ENCODE measurements at regions not wholly inside any gene's neighbourhood (a gene's known extent, or its start where the extent isn't known, plus 50 kb on each side); places are given as distances from the start of the nearest gene placed in this dataset.

DNA sequence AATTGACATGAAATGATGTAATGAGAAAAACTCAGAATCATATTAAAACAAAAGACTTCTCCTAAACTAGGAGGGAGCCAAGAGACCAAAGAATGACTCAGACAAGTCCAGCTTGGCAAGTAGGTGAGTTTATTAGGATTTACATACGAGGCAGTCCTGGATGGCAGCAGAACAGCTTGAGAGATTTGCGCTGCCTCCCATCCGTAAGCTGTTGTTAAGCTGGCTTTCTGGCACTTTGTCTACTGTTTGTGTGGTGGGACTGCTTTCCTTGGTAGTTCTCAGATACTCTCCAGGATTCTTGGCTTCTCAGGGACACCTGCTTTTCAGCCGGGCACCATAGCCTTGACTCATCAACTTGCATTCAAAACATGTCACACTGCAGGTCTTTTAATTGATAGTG is 57.6 kb downstream of the COX7C start:
- Mint-ChIP-seq H3K9me3 (ENCODE audit: insufficient read depth) (no peaks in the 10 kb centered on the region), H3K4me1 (no peaks in the 10 kb centered on the region)

DNA sequence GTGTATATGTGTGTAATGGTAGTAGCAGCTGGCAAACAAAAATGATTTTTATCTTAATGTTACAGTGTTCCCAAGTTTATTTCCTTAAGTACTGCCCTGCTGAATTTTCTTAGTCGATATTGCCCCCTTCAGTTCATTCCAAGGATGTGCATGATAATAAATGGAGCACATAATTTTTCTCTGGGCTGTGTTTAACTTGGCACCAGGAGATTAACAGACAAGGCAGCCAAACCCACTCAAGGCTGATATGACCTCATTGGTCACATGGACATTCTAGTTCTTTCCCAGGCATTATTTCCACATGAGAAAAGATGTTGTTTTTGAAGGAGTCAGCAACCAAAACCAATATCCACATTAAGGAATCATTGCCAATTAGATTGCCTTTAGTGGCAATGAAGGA is 61.8 kb downstream of the COX7C start:
- H3K36me3 ChIP-seq (replicated peaks in 1 of 2; ENCODE audit: control extremely low read depth in 1 of 2, control insufficient read depth in 1 of 2, extremely low read depth in 1 of 2, insufficient read depth in 2 of 2, low read length in 1 of 2): no peaks in the 10 kb centered on the region
- TF ChIP-seq, protein P1, sequence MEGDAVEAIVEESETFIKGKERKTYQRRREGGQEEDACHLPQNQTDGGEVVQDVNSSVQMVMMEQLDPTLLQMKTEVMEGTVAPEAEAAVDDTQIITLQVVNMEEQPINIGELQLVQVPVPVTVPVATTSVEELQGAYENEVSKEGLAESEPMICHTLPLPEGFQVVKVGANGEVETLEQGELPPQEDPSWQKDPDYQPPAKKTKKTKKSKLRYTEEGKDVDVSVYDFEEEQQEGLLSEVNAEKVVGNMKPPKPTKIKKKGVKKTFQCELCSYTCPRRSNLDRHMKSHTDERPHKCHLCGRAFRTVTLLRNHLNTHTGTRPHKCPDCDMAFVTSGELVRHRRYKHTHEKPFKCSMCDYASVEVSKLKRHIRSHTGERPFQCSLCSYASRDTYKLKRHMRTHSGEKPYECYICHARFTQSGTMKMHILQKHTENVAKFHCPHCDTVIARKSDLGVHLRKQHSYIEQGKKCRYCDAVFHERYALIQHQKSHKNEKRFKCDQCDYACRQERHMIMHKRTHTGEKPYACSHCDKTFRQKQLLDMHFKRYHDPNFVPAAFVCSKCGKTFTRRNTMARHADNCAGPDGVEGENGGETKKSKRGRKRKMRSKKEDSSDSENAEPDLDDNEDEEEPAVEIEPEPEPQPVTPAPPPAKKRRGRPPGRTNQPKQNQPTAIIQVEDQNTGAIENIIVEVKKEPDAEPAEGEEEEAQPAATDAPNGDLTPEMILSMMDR (IDR thresholded peaks at IDR 0.05): peak; percentile 73
- TF ChIP-seq EZH2 (IDR thresholded peaks at IDR 0.05; ENCODE audit: borderline replicate concordance, insufficient read depth, low read depth, low read length, poor library complexity, severe bottlenecking): no peak
- H3K4me1 ChIP-seq (ENCODE audit: control insufficient read depth in 2 of 2, insufficient read depth in 2 of 2, low read length in 2 of 2): no peaks in the 10 kb centered on the region
- no peak overlapping the region for H3K4me3 ChIP-seq (ENCODE audit: control extremely low read depth in 1 of 5, extremely low read depth in 1 of 5, insufficient read depth in 1 of 5, low read depth in 2 of 5, low read length in 4 of 5)
- H3K9ac ChIP-seq (ENCODE audit: low read length): no peak overlapping the region
- CTCF ChIA-PET: interaction anchor here (1.5 kb wide), 1 partner anchor 10 kb away, joined by 5 read pairs; no protein-coding TSS in a partner anchor
- DNase-seq (peak; percentile 29), ATAC-seq (ENCODE audit: low read depth) (no peak)
- H3K4me3 Mint-ChIP-seq: no peak overlapping the region
- no peak overlapping the region for H2AFZ ChIP-seq (ENCODE audit: insufficient read depth, low read depth, low read length, poor library complexity, severe bottlenecking)
- H3K4me2 ChIP-seq (replicated peaks; ENCODE audit: low read depth, low read length, poor library complexity, severe bottlenecking): no peak overlapping the region
- no CpG with 5 or more reads among the region's 1 CpG for WGBS (ENCODE audit: insufficient coverage)
- no peaks in the 10 kb centered on the region for H3K79me2 ChIP-seq (ENCODE audit: control insufficient read depth, insufficient read depth, low read length)
- POLR2A ChIA-PET: no interaction called here
- H3K4me1 Mint-ChIP-seq: no peaks in the 10 kb centered on the region
- no peak overlapping the region for H3K27ac ChIP-seq (ENCODE audit: low read length in 2 of 2)
- H4K20me1 ChIP-seq (ENCODE audit: control insufficient read depth, insufficient read depth, low read length, poor library complexity, severe bottlenecking): no peaks in the 10 kb centered on the region
- H3K27me3 Mint-ChIP-seq: no peaks in the 10 kb centered on the region
- H3K27me3 ChIP-seq (replicated peaks in 1 of 4; ENCODE audit: control extremely low read depth in 1 of 4, control insufficient read depth in 3 of 4, insufficient read depth in 4 of 4, low read length in 3 of 4): no peaks in the 10 kb centered on the region
- no peak overlapping the region for H3K27ac Mint-ChIP-seq
- H3K9me3 ChIP-seq (ENCODE audit: control extremely low read depth in 1 of 3, control insufficient read depth in 2 of 3, insufficient read depth in 1 of 3, low read length in 2 of 3): no peaks in the 10 kb centered on the region
- intact Hi-C loops (cut with micrococcal nuclease): no loop called here
- H3K9me3 Mint-ChIP-seq (ENCODE audit: insufficient read depth): no peaks in the 10 kb centered on the region

More for the DNA sequence above, 57.6 kb downstream of the COX7C start:
- CTCF ChIA-PET: no interaction called here
- no peak overlapping the region for H3K9ac ChIP-seq (ENCODE audit: low read length)
- Mint-ChIP-seq H3K27me3 (peaks cover 2% of the 10 kb centered on the region), H3K4me3 (no peak overlapping the region), H3K27ac (no peak overlapping the region)
- no peak overlapping the region for H3K27ac ChIP-seq (ENCODE audit: low read length in 2 of 2)
- ATAC-seq (ENCODE audit: low read depth) (no peak), DNase-seq (no peak)
- H3K4me1 ChIP-seq (ENCODE audit: control insufficient read depth in 2 of 2, insufficient read depth in 2 of 2, low read length in 2 of 2): no peaks in the 10 kb centered on the region
- H2AFZ ChIP-seq (ENCODE audit: insufficient read depth, low read depth, low read length, poor library complexity, severe bottlenecking): no peak overlapping the region
- peaks cover 0 to 4% (median 1%) of the 10 kb centered on the region in 4 experiments for H3K27me3 ChIP-seq (replicated peaks in 1 of 4; ENCODE audit: control extremely low read depth in 1 of 4, control insufficient read depth in 3 of 4, insufficient read depth in 4 of 4, low read length in 3 of 4)
- intact Hi-C loops (cut with micrococcal nuclease): no loop called here
- no peak for TF ChIP-seq EZH2 (IDR thresholded peaks at IDR 0.05; ENCODE audit: borderline replicate concordance, insufficient read depth, low read depth, low read length, poor library complexity, severe bottlenecking)
- TF ChIP-seq, protein P1 (IDR thresholded peaks at IDR 0.05): no peak
- H3K9me3 ChIP-seq (ENCODE audit: control extremely low read depth in 1 of 3, control insufficient read depth in 2 of 3, insufficient read depth in 1 of 3, low read length in 2 of 3): no peaks in the 10 kb centered on the region
- 67% methylated on average over 1 of the region's 4 CpGs for WGBS (ENCODE audit: insufficient coverage)
- H3K4me3 ChIP-seq (ENCODE audit: control extremely low read depth in 1 of 5, extremely low read depth in 1 of 5, insufficient read depth in 1 of 5, low read depth in 2 of 5, low read length in 4 of 5): no peak overlapping the region
- H3K79me2 ChIP-seq (ENCODE audit: control insufficient read depth, insufficient read depth, low read length): no peaks in the 10 kb centered on the region
- H4K20me1 ChIP-seq (ENCODE audit: control insufficient read depth, insufficient read depth, low read length, poor library complexity, severe bottlenecking): no peaks in the 10 kb centered on the region
- H3K36me3 ChIP-seq (replicated peaks in 1 of 2; ENCODE audit: control extremely low read depth in 1 of 2, control insufficient read depth in 1 of 2, extremely low read depth in 1 of 2, insufficient read depth in 2 of 2, low read length in 1 of 2): no peaks in the 10 kb centered on the region
- H3K4me2 ChIP-seq (replicated peaks; ENCODE audit: low read depth, low read length, poor library complexity, severe bottlenecking): no peak overlapping the region
- POLR2A ChIA-PET: no interaction called here

Data from B cell (primary cell).